ENCODE measurements at regions not wholly inside any gene's neighbourhood (a gene's known extent, or its start where the extent isn't known, plus 50 kb on each side); places are given as distances from the start of the nearest gene placed in this dataset.

GRCh38 chr13:34422956-34423355 lies 519.1 kb upstream of the NBEA start:
- DNase-seq: no peak

- no peak for DNase-seq
Measured at GRCh38 chr13:34425327-34425949, 516.6 kb upstream of the NBEA start.

- no peak for DNase-seq
Measured at GRCh38 chr13:34428911-34429310, 513.2 kb upstream of the NBEA start.

GRCh38 chr13:34430294-34430693 lies 511.8 kb upstream of the NBEA start:
- no peak for DNase-seq

- DNase-seq: no peak
Measured at GRCh38 chr13:34431827-34432581, 510.1 kb upstream of the NBEA start.

GRCh38 chr13:34435338-34435737 lies 506.7 kb upstream of the NBEA start:
- no peak for DNase-seq

- no peak for DNase-seq
Measured at GRCh38 chr13:34437873-34438272, 504.2 kb upstream of the NBEA start.

GRCh38 chr13:34452831-34453230 lies 489.2 kb upstream of the NBEA start:
- no peak for DNase-seq

GRCh38 chr13:34458756-34459715 lies 483.0 kb upstream of the NBEA start:
- no peak for DNase-seq

GRCh38 chr13:34459856-34460255 lies 482.2 kb upstream of the NBEA start:
- no peak for DNase-seq

- no peak for DNase-seq
Measured at GRCh38 chr13:34462843-34463242, 479.2 kb upstream of the NBEA start.

- DNase-seq: no peak
Measured at GRCh38 chr13:34464011-34464410, 478.1 kb upstream of the NBEA start.

- DNase-seq: no peak
Measured at GRCh38 chr13:34465423-34465922, 476.6 kb upstream of the NBEA start.

GRCh38 chr13:34466301-34466700 lies 475.8 kb upstream of the NBEA start:
- DNase-seq: no peak

- no peak for DNase-seq
Measured at GRCh38 chr13:34467450-34468083, 474.5 kb upstream of the NBEA start.

GRCh38 chr13:34469196-34469986 lies 472.7 kb upstream of the NBEA start:
- no peak for DNase-seq

- no peak for DNase-seq
Measured at GRCh38 chr13:34474187-34474868, 467.7 kb upstream of the NBEA start.

GRCh38 chr13:34478376-34478775 lies 463.7 kb upstream of the NBEA start:
- DNase-seq: no peak

- DNase-seq: no peak
Measured at GRCh38 chr13:34502011-34502410, 440.1 kb upstream of the NBEA start.

GRCh38 chr13:34502621-34503020 lies 439.4 kb upstream of the NBEA start:
- DNase-seq: no peak

- no peak for DNase-seq
Measured at GRCh38 chr13:34506796-34507195, 435.3 kb upstream of the NBEA start.
